NOMO-1 (cell line): ENCODE measurements at regions not wholly inside any gene's neighbourhood (a gene's known extent, or its start where the extent isn't known, plus 50 kb on each side); places are given as distances from the start of the nearest gene placed in this dataset.

Source experiments
- DNase-seq, 2 experiments: peaks; one replicate each; lab custom pipeline; 2025; ENCODE audit not compliant: unreplicated experiment in 2 of 2; lab: John Stamatoyannopoulos, UW

GRCh38 chr19:31223740-31224534 is 125.3 kb downstream of the TSHZ3 start:
- no peak for DNase-seq

- DNase-seq: peak; percentile 46 to 47
Measured at GRCh38 chr19:31220540-31220939, 128.7 kb downstream of the TSHZ3 start.

DNA sequence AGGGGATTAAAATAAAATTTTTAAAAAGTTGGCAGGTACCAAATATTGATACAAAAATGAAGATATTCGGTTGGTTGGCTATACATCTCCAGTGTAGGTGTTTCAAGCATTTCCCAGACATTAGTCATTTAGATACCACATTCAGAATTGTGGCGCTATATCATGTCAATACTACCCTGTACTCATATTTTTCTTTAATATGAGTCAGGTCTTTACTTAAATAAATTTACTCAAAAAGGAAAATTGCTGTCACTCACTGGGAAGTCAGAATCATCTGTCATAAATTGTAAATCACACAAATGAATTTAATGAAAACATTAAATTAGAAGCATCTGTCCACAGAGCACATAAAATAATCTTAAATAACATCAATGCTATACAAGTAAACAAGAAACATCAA is 134.2 kb downstream of the TSHZ3 start:
- no peak for DNase-seq

DNA sequence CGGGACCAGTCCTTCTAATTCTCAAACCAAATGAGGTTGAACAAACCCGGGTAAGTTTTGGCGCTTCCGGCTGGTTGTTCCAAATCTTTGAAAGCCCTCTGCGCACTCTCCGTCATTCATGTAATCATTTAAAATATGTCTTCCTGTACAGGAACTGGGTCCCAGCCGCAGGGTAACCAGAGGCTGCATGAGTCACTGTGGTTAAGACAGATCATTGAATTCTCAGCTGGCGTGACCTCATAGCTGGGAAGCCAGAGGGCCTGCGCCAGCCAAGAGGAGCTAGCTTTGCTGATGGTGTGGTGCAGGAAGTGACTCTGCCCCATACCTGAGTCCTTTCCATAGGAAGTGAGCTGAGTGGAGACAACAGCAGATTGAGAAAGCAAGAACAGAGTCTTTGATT is 135.2 kb downstream of the TSHZ3 start:
- peak; percentile 87 to 98 for DNase-seq

GRCh38 chr19:31211088-31211487 is 138.1 kb downstream of the TSHZ3 start:
- no peak for DNase-seq

DNA sequence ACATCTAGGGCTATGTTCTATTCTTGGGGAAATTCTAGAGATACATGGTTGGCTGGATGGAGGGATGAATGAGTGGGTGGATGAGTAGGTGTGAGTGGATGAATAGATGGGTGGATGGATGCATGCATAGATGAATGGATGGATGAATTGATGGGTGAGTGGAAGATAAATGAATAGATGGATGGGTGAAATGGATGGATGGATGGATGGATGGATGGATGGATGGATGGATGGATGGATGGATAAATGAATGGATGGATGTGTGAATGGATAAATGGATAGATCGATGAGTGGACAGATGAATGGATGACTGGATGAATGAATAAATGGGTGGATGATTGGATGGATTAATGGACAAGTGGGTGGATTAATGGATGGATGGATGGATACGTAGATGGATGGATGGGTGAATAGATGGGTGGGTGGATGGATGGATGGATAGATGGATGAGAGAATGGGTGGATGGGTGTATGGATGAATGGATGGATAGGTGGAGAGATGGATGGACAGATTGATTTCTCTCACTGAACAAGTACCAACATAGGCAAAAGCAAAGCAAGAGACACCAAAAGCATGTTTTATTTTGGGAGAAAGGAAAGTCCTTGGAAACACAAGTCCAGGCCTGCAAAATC is 143.2 kb downstream of the TSHZ3 start:
- no peak for DNase-seq

- DNase-seq: no peak
Measured at GRCh38 chr19:31204115-31204514, 145.1 kb downstream of the TSHZ3 start.

DNA sequence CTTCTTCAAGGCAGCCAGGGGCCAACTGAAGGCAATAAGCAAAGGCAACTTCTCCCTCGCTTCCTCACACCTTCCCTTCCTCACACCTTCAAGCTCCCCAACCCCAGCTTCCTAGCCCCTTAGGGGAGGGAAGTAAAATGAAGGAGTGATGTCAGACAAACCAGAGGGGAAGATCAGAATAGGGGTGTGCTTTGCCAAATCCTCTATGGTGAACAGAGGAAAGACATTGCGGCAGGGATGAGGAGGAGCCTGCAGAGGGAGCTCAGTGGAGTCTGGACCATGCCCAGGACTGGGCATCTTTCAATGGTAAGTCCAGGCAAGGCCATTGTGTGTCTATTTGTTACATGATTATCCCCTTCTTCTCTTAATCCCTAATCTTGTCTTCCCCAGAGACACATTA is 164.0 kb downstream of the TSHZ3 start:
- DNase-seq: no peak

DNA sequence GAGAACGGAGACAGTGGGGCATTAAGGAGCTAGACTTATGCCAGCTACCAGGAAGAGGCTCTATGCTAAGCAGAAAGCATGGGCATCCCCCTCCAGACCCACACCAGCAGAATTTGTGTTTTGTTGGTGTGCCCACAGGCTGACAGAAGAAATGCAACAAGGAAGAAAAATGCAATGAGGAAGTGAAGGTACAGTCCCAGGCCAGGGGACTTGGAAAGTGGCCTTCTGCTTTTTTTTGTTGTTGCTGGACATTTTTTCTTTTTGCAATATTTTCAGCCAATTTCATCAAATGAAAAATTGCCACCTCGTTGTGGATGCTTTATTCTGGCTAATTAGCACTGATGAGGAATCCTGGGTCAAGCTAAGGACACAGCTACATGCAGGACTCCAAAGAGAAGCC is 167.7 kb downstream of the TSHZ3 start:
- DNase-seq: peak; percentile 2 to 26

DNA sequence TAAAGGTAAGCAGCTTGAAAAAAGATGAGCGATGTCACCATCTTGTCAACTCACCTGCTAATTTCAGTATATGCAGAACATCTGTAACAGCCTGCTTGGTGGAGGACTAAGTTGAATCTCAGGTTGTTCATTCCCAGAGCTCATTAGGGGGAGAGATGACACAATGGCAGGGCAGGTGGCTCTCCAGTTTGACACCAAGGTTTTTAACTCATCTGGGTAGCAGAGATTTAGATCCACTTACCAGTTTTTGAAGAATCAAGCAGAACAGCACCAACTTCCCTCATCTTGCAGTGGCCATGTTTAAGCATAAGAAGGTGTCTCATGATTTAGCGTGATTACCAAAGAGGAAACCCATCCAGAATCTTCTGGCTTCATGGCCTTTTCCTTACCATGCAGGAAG is 168.3 kb downstream of the TSHZ3 start:
- no peak for DNase-seq

DNA sequence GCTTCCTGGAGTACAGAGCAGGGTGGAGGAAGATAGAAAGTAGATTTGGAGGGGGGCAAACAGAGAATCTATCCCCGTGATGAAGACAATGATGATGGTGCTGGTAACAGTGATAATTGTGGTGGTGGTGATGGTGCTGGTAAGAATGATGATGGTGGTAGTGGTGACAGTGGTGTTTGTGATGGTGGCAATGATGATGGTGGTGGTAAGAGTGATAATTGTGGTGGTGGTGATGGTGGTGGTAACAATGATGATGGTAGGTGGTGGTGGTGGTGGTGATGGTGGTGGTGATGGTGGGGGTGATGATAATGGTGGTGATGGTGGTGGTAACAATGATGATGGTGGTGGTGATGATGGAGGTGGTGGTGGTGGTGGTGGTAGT is 169.8 kb downstream of the TSHZ3 start:
- no peak for DNase-seq

DNA sequence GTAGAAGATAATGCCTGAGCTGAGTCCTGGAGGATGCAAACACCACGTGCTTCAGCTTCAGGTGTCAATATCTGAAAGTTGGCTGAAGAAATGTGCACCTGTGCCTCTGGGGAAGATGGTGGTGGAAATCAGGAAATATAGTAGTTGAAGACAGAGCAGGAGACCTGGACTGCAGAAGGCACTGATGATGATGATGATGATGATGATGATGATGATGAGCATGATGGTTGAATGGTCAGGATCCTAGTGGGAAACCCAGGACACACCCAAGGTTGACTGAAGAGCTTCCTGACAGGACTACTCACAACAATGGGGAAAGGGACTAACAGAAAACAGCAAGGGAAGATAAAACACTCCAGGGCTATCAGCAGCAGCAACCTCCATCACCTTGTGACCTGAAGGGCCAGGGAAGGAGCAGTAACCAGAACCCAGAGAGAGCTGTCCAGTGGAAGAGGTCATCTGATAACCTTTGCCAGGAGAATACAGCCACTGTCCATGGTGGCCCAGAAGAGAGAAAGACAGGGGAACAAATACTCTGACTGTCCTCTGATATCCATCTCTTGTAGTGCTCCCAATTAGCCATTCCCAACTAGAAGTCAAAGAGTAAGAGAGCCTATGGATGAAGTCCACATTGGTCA is 170.3 kb downstream of the TSHZ3 start:
- DNase-seq: no peak

DNA sequence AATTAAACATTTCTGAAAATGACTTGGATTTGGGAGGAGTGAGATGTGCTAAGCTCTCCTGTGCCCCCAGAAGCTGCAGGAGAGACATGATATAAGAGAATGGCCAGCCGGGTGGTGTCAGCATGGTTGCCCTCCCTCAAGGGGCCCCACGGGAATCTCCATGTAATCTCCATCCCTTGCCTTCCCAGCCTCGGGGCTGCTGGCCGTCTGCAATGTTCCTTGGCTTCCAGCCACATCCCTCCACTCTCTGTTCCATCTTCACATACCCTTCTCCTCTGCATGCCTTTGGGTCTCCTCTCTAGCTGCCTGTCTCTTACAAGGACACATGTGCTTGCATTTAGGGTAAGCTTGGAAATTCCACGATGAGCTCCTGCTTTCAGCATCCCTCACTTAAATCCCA is 172.0 kb downstream of the TSHZ3 start:
- DNase-seq: no peak

DNA sequence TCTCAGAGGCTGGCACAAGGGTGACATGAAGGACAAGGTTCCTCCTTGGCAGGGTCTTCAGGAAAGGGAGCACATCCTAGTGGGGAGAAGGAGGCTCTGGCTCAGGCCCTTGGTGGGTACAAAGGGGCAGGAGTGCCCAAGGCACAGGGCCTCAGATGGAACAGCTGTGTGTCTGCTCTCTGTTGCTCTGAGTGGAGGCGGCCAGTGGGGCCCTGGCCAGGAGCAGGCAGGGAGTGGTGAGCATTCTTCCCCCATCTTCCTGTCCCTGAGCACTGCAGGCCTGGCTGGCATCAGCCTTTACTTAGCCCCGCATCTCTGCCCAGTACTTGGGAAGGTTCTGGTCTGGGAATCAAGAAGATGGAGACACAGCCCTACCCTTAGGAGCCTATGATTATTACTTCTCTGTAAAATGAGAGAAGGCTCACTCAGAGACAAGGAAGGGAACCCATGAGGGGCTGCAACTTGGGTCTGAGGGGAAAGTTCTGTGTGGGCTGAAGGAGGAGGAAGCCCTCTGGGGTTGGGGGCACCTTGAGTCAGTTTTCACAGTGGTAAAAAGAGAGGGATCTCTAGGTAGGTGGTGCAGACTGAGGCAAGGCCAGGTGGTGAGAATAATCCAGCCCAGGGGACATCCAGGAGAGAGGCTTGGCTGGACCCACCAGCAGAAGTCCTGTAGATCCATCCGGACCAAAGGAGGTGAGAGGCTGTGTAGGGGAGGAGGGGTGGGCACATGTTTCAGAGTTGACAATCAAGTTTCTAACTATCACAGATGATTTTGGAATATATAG is 173.5 kb downstream of the TSHZ3 start:
- no peak for DNase-seq

DNA sequence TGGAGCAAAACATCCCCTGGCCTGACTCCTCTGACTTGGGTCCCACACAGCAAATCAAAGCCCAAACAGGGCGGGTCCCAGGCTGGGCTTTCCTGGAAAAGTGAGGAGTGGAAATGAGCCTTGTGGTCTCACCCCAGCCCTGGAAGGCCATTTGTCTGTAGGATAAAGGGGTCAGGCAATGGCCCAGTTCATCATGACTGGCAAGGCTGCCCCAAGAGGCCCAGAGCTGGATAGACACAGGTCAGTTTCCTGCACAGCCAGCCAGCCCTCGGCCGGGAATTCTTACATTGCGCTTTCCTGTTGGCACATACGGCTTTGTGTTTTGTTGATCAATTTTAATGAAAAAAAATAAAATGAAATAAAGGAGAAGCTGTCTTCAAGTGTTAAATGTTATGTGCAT is 174.3 kb downstream of the TSHZ3 start:
- DNase-seq: no peak

DNA sequence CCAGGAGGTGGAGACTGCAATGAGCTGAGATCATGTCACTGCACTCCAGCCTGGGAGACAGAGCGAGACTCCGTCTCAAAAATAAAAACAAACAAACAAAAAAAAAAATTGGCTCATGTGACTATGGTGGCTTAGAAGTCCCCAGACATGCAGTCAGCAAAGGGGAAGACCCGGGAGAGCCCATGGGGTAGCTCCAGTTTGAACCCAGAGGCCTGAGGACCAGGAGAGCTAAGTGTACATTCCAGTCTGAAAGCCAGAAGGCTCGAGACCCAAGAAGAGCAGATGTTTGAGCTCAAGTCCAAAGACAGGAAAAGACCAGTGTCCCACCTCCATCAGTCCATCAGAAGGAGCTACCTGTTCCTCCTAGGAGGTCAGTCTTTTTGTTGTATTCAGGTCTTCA is 175.2 kb downstream of the TSHZ3 start:
- DNase-seq: no peak

DNA sequence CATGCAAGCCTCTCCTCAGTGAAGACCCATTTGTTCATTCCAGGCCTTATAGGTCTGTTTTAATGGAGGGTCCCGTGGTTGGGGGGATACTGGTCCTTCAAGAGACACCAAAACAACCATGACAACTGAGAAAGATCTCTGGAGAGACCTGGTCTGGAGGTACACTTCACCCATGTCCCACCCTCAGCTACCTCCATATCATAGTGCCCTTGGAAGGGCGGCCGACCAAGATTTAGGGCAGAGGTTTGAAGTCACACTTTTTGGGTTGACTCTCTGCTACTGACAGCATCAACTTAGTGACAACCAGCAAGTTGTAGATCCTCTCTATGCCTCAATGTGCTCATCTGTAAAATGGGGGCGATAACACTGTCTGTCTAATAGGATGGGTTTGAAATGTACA is 177.3 kb downstream of the TSHZ3 start:
- DNase-seq: no peak

DNA sequence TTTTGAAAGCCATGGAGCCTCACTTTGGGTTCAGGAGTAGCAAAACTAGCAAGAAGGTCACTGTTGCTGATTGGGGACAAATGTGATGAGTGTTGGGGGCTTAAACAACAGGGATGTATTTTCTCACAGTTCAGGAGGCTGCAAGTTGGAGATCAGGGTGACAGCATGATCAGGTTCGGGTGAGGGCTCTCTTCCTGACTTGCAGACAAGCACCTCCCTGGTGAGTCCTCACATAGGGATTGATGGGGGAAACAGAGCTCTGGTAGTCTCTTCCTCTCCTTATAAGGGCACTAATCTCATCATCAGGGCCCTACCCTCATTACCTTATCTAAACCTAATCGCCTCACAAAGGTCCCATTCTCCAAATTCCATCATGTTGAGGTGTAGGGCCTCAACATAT is 179.2 kb downstream of the TSHZ3 start:
- no peak for DNase-seq

GRCh38 chr19:31168106-31168625 is 181.1 kb downstream of the TSHZ3 start:
- no peak for DNase-seq

DNA sequence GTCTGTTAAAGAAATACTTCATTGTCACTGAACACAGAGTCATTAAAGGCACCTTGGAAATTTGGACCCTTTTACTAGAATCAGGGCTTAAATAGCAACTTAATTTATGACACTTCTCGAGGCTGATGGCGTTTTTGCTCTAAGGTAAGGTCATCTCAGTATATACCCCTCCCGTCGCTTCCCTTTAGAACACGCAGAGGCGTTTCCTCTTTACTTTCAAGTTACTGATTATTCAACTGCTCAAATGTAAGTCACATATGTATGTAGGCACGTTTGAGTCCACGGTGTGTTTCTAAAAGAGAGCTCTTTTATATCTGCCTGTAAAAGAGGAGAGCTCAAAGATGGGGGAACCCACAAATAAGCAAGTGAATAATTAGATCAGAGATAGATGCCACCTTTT is 181.5 kb downstream of the TSHZ3 start:
- DNase-seq: peak in 1 of 2 experiments; percentile 8

DNA sequence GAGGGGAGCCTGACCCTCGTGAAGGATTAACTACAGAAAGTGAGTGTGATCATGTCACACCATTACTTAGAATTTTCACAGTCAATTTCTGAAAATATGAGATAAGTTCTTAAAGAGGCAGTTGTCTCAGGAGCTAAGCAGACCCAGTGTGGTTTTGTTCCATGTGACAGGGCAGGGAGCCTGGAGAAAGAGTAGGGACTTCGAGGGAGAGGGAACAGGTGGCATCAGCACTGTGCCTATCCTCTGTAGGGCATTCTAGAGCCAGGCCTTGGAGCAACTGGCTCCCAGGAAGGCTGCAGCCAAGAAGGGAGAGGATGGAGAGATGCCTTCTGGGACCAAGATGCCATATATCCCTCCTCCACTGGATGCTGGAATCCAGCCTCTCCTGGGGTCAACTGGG is 183.0 kb downstream of the TSHZ3 start:
- no peak for DNase-seq
